A673 (cell line): ENCODE measurements at regions not wholly inside any gene's neighbourhood (a gene's known extent, or its start where the extent isn't known, plus 50 kb on each side); places are given as distances from the start of the nearest gene placed in this dataset.

Experiments used
- BruUV-seq: library from RNA; stranded (reverse); fragments of 400-500 nt; replicated peaks from 2 replicates; lab custom pipeline; 2021; lab: Mats Ljungman, UMichigan
- CTCF ChIA-PET: fragments of 300-600 bp; sonication (Branson Sonifier 250); formaldehyde crosslinking; loops from one replicate; lab custom pipeline; 2022; ENCODE audit warnings: antibody characterized with exemption; lab: Charles Lee
- POLR2A ChIA-PET: fragments of 300-600 bp; sonication (Branson Sonifier 250); formaldehyde crosslinking; loops from one replicate; lab custom pipeline; 2022; ENCODE audit warnings: antibody characterized with exemption; ENCODE audit not compliant: low non-redundant PET; lab: Charles Lee
- DNase-seq: peaks from one replicate; pipeline ENCODE4 v3.0.0-alpha.2; 2015; ENCODE audit warnings: low spot score
- H3K27ac ChIP-seq: fragments of 200-600 bp; sonication (generic); 2 replicates; pipeline ENCODE4 v1.5.1; 2016; ENCODE audit warnings: mixed run types, low read depth, mild to moderate bottlenecking, mixed read lengths, antibody characterized with exemption, low read length; ENCODE audit not compliant: poor library complexity, severe bottlenecking
- H3K27me3 ChIP-seq: fragments of 200-600 bp; sonication (generic); replicated peaks from 2 replicates; pipeline ENCODE4 v1.6.1; 2017; ENCODE audit warnings: mixed run types, low read depth, mild to moderate bottlenecking, mixed read lengths, antibody characterized with exemption, low read length; ENCODE audit not compliant: insufficient read depth, poor library complexity
- H3K36me3 ChIP-seq: fragments of 200-600 bp; sonication (generic); 2 replicates; pipeline ENCODE4 v1.6.1; 2016; ENCODE audit warnings: mixed run types, mild to moderate bottlenecking, mixed read lengths, antibody characterized with exemption, low read length; ENCODE audit not compliant: insufficient read depth, poor library complexity, severe bottlenecking
- H3K4me1 ChIP-seq: fragments of 200-600 bp; sonication (generic); 2 replicates; pipeline ENCODE4 v1.6.1; 2017; ENCODE audit warnings: mixed run types, mild to moderate bottlenecking, mixed read lengths, antibody characterized with exemption, low read length; ENCODE audit not compliant: insufficient read depth, poor library complexity, severe bottlenecking
- H3K4me3 ChIP-seq: fragments of 200-600 bp; sonication (generic); 2 replicates; pipeline ENCODE4 v1.5.1; 2016; ENCODE audit warnings: low read depth, mixed run types, mild to moderate bottlenecking, mixed read lengths, low read length; ENCODE audit not compliant: poor library complexity, severe bottlenecking
- H3K9me3 ChIP-seq: fragments of 200-600 bp; sonication (generic); 2 replicates; pipeline ENCODE4 v1.6.1; 2016; ENCODE audit warnings: mixed run types, low read depth, mild to moderate bottlenecking, mixed read lengths, antibody characterized with exemption, low read length; ENCODE audit not compliant: poor library complexity, severe bottlenecking
- EZH2 ChIP-seq: fragments of 200-600 bp; sonication (generic); IDR thresholded peaks from 2 replicates; pipeline ENCODE4 v1.6.1; 2017; ENCODE audit warnings: borderline replicate concordance, low read depth, mild to moderate bottlenecking, mixed read lengths, antibody characterized with exemption, low read length; ENCODE audit not compliant: poor library complexity, severe bottlenecking
- intact Hi-C: fragments of 100-400 bp; cut with micrococcal nuclease; formaldehyde crosslinking; loops from one replicate; pipeline ENCODE4 v1.10.0; 2022; ENCODE audit not compliant: unreplicated experiment
- TF ChIP-seq, protein P1 (sequence below): fragments of 300-800, 200-600 bp; sonication (generic); conservative IDR thresholded peaks from 2 replicates; pipeline ENCODE4 v1.5.1; 2017; ENCODE audit warnings: low read depth, mild to moderate bottlenecking, antibody characterized with exemption, low read length, moderate library complexity, mixed read lengths

DNA sequence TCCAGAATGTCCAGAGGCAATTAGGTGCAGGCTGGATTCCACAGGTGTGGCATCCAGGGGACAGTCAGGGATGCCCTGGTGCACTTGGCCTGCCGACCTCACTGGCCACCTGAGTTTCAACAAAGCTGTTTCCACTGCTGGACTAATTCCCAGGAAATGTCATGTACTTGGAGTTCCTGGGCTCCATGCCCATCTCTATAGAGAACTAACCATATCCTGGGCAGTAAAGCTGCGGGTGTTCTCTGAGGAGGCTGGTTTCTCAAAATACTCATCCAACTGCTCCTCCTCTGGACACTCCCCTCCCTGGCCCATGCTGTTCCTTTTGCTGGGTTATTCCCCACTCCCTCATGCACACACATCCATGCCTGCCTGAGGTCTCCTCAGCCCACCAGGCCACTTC, 161.9 kb upstream of the SKOR2 start:
- no peaks in the 10 kb centered on the region for H3K9me3 ChIP-seq
- ChIA-PET CTCF (no interaction called here), POLR2A (no interaction called here)
- no peak overlapping the region for H3K4me3 ChIP-seq
- H3K27ac ChIP-seq = no peak overlapping the region
- no peaks in the 10 kb centered on the region for H3K36me3 ChIP-seq
- TF ChIP-seq, protein P1, sequence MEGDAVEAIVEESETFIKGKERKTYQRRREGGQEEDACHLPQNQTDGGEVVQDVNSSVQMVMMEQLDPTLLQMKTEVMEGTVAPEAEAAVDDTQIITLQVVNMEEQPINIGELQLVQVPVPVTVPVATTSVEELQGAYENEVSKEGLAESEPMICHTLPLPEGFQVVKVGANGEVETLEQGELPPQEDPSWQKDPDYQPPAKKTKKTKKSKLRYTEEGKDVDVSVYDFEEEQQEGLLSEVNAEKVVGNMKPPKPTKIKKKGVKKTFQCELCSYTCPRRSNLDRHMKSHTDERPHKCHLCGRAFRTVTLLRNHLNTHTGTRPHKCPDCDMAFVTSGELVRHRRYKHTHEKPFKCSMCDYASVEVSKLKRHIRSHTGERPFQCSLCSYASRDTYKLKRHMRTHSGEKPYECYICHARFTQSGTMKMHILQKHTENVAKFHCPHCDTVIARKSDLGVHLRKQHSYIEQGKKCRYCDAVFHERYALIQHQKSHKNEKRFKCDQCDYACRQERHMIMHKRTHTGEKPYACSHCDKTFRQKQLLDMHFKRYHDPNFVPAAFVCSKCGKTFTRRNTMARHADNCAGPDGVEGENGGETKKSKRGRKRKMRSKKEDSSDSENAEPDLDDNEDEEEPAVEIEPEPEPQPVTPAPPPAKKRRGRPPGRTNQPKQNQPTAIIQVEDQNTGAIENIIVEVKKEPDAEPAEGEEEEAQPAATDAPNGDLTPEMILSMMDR = no peak
- TF ChIP-seq EZH2 = no peak
- intact Hi-C loops = no loop called here
- no peaks in the 10 kb centered on the region for H3K4me1 ChIP-seq
- peak; percentile 13 for DNase-seq
- BruUV-seq = no TSS peak
- peaks cover 71% of the 10 kb centered on the region for H3K27me3 ChIP-seq

- Histone ChIP-seq H3K9me3 (no peaks in the 10 kb centered on the region), H3K27me3 (peaks cover 68% of the 10 kb centered on the region), H3K4me3 (no peak overlapping the region), H3K36me3 (no peaks in the 10 kb centered on the region), H3K27ac (no peak overlapping the region), H3K4me1 (no peaks in the 10 kb centered on the region)
- TF ChIP-seq, protein P1 = no peak
- TF ChIP-seq EZH2 = no peak
- DNase-seq = no peak
- intact Hi-C loops = no loop called here
- ChIA-PET POLR2A (no interaction called here), CTCF (no interaction called here)
- BruUV-seq = no TSS peak
Observed at GRCh38 chr18:47412924-47413323, 161.5 kb upstream of the SKOR2 start.

GRCh38 chr18:47411159-47411558, 159.7 kb upstream of the SKOR2 start:
- TF ChIP-seq, protein P1 = no peak
- no peak for TF ChIP-seq EZH2
- ChIA-PET POLR2A (no interaction called here), CTCF (no interaction called here)
- Histone ChIP-seq H3K9me3 (no peaks in the 10 kb centered on the region), H3K4me1 (no peaks in the 10 kb centered on the region), H3K36me3 (no peaks in the 10 kb centered on the region), H3K27ac (no peak overlapping the region), H3K4me3 (no peak overlapping the region), H3K27me3 (peaks cover 51% of the 10 kb centered on the region)
- intact Hi-C loops = no loop called here
- DNase-seq = no peak
- BruUV-seq = no TSS peak
